Keratinocyte (primary cell): ENCODE measurements at regions not wholly inside any gene's neighbourhood (a gene's known extent, or its start where the extent isn't known, plus 50 kb on each side); places are given as distances from the start of the nearest gene placed in this dataset.

Source experiments
- DNase-seq: peaks from one replicate; pipeline ENCODE4 v3.0.0-alpha.2; 2011; ENCODE audit warnings: low read depth, missing footprints, low spot score
- FAIRE-seq: peaks from 2 replicates; lab custom pipeline; 2011; peaks lifted over from hg19 to GRCh38; lab: Jason Lieb, UNC
- H2AFZ ChIP-seq: 2 replicates; pipeline ENCODE4 v1.6.0; 2012; ENCODE audit warnings: low read length, control low read depth, inconsistent platforms; ENCODE audit not compliant: control insufficient read depth
- H3K27ac ChIP-seq: 2 replicates; pipeline ENCODE4 v1.5.1; 2011; ENCODE audit warnings: low read length; ENCODE audit not compliant: control insufficient read depth, insufficient read depth
- H3K27me3 ChIP-seq: 3 replicates; pipeline ENCODE4 v1.6.0; 2011; ENCODE audit warnings: low read length; ENCODE audit not compliant: control insufficient read depth, insufficient read depth; ENCODE audit errors: extremely low read depth
- H3K36me3 ChIP-seq, 2 experiments: 2 replicates in 1 of 2; 3 replicates in 1 of 2; pipeline ENCODE4 v1.5.1; 2011; ENCODE audit warnings: low read length in 2 of 2, mild to moderate bottlenecking in 1 of 2; ENCODE audit not compliant: control insufficient read depth in 2 of 2, insufficient read depth in 2 of 2; ENCODE audit errors: extremely low read depth in 1 of 2
- H3K4me1 ChIP-seq: 3 replicates; pipeline ENCODE4 v1.5.1; 2011; ENCODE audit warnings: low read length; ENCODE audit not compliant: control insufficient read depth, insufficient read depth; ENCODE audit errors: extremely low read depth
- H3K4me2 ChIP-seq: 3 replicates; pipeline ENCODE4 v1.6.0; 2011; ENCODE audit warnings: low read depth, low read length; ENCODE audit not compliant: control insufficient read depth, insufficient read depth; ENCODE audit errors: extremely low read depth
- H3K4me3 ChIP-seq, 3 experiments: fragments of 200-600 bp in 1 of 3; sonication (generic) in 1 of 3; 2 replicates in 2 of 3; 3 replicates in 1 of 3; pipeline ENCODE4 v1.5.1; 2011 to 2016; ENCODE audit warnings: low read length in 3 of 3, mild to moderate bottlenecking in 3 of 3, control low read depth in 2 of 3, inconsistent platforms in 1 of 3, low read depth in 1 of 3, mixed read lengths in 1 of 3, mixed run types in 1 of 3, moderate library complexity in 1 of 3; ENCODE audit not compliant: control insufficient read depth in 2 of 3, insufficient read depth in 2 of 3; ENCODE audit errors: extremely low read depth in 1 of 3
- H3K79me2 ChIP-seq: 2 replicates; pipeline ENCODE4 v1.6.0; 2012; ENCODE audit warnings: low read length; ENCODE audit not compliant: control insufficient read depth, insufficient read depth
- H3K9ac ChIP-seq: 3 replicates; pipeline ENCODE4 v1.6.0; 2011; ENCODE audit warnings: low read length; ENCODE audit not compliant: control insufficient read depth, insufficient read depth; ENCODE audit errors: extremely low read depth
- H3K9me1 ChIP-seq: 3 replicates; pipeline ENCODE4 v1.6.0; 2011; ENCODE audit warnings: low read length; ENCODE audit not compliant: control insufficient read depth, insufficient read depth; ENCODE audit errors: extremely low read depth
- H3K9me3 ChIP-seq: 2 replicates; pipeline ENCODE4 v1.5.1; 2012; ENCODE audit warnings: low read depth, low read length; ENCODE audit not compliant: control insufficient read depth
- H4K20me1 ChIP-seq: 3 replicates; pipeline ENCODE4 v1.6.0; 2011; ENCODE audit warnings: low read length; ENCODE audit not compliant: control insufficient read depth, insufficient read depth; ENCODE audit errors: extremely low read depth
- CTCF ChIP-seq, 3 experiments: IDR thresholded peaks in 1 of 3; conservative IDR thresholded peaks in 1 of 3; optimal IDR thresholded peaks in 1 of 3; 2 replicates in 2 of 3; 3 replicates in 1 of 3; pipeline versions ENCODE3 to v1.5.1; 2011; ENCODE audit warnings: low read length in 3 of 3, mild to moderate bottlenecking in 3 of 3, moderate library complexity in 2 of 3, control low read depth in 1 of 3, inconsistent platforms in 1 of 3; ENCODE audit not compliant: insufficient read depth in 2 of 3; ENCODE audit errors: extremely low read depth in 1 of 3
- EZH2 ChIP-seq: IDR thresholded peaks from one replicate; pipeline ENCODE4 v1.6.1; 2012; ENCODE audit warnings: inconsistent platforms, mild to moderate bottlenecking, low read length, moderate library complexity
- dilution Hi-C: fragments of 300-500 bp; cut with MboI; formaldehyde crosslinking; loops from one replicate; pipeline ENCODE4 v1.7.0; 2020; ENCODE audit warnings: low sequenced_read_pairs; ENCODE audit not compliant: extremely low pct_ligation_motif_present

- no peaks in the 10 kb centered on the region for H3K36me3 ChIP-seq
- H3K4me1 ChIP-seq = no peaks in the 10 kb centered on the region
- H4K20me1 ChIP-seq = no peaks in the 10 kb centered on the region
- no peaks in the 10 kb centered on the region for H3K27me3 ChIP-seq
- no peak overlapping the region for H3K4me3 ChIP-seq
- DNase-seq (no peak), FAIRE-seq (no peak)
- no peaks in the 10 kb centered on the region for H3K9me1 ChIP-seq
- no peak overlapping the region for H3K9ac ChIP-seq
- H3K79me2 ChIP-seq = no peaks in the 10 kb centered on the region
- H2AFZ ChIP-seq = no peak overlapping the region
- H3K9me3 ChIP-seq = no peaks in the 10 kb centered on the region
- TF ChIP-seq EZH2 (no peak), CTCF (optimal IDR thresholded peaks at IDR 0.05 in 1 of 3, IDR thresholded peaks at IDR 0.05 in 1 of 3, conservative IDR thresholded peaks at IDR 0.05 in 1 of 3; ENCODE audit: extremely low read depth in 1 of 3, insufficient read depth in 2 of 3, low read length in 3 of 3) (no peak)
- dilution Hi-C loops = no loop called here
- no peak overlapping the region for H3K4me2 ChIP-seq
- no peak overlapping the region for H3K27ac ChIP-seq
These were observed 1637.4 kb upstream of the PRMT6 start for GRCh38 chr1:105419030-105419429.

- dilution Hi-C loops = no loop called here
- no peaks in the 10 kb centered on the region for H4K20me1 ChIP-seq
- H3K9me1 ChIP-seq = no peaks in the 10 kb centered on the region
- no peaks in the 10 kb centered on the region for H3K4me1 ChIP-seq
- H3K36me3 ChIP-seq = no peaks in the 10 kb centered on the region
- H3K9me3 ChIP-seq = no peaks in the 10 kb centered on the region
- H3K9ac ChIP-seq = no peak overlapping the region
- no peak overlapping the region for H3K4me3 ChIP-seq
- no peak overlapping the region for H3K27ac ChIP-seq
- no peak overlapping the region for H3K4me2 ChIP-seq
- H3K27me3 ChIP-seq = no peaks in the 10 kb centered on the region
- no peak overlapping the region for H2AFZ ChIP-seq
- TF ChIP-seq EZH2 (no peak), CTCF (optimal IDR thresholded peaks at IDR 0.05 in 1 of 3, IDR thresholded peaks at IDR 0.05 in 1 of 3, conservative IDR thresholded peaks at IDR 0.05 in 1 of 3; ENCODE audit: extremely low read depth in 1 of 3, insufficient read depth in 2 of 3, low read length in 3 of 3) (no peak)
- DNase-seq (no peak), FAIRE-seq (no peak)
- H3K79me2 ChIP-seq = no peaks in the 10 kb centered on the region
These were observed 1628.9 kb upstream of the PRMT6 start for GRCh38 chr1:105427543-105427942.
